CD8-positive, alpha-beta memory T cell (primary cell): ENCODE measurements at regions not wholly inside any gene's neighbourhood (a gene's known extent, or its start where the extent isn't known, plus 50 kb on each side); places are given as distances from the start of the nearest gene placed in this dataset.

ENCODE experiments used
- CTCF ChIA-PET: fragments of 350-600 bp; sonication (Branson Sonifier 250); formaldehyde crosslinking; loops from one replicate; lab custom pipeline; 2021; ENCODE audit warnings: antibody characterized with exemption; lab: Charles Lee
- POLR2A ChIA-PET: fragments of 350-600 bp; sonication (Branson Sonifier 250); formaldehyde crosslinking; loops from one replicate; lab custom pipeline; 2021; ENCODE audit warnings: antibody characterized with exemption; lab: Charles Lee
- DNase-seq, 5 donors: peaks; one replicate each; pipeline versions ENCODE4 v3.0.0 to v3.0.0-alpha.2; 2020 to 2022; ENCODE audit warnings: mixed read lengths in 1 of 5
- H3K27ac ChIP-seq: one replicate; pipeline ENCODE4 v1.7.0; 2013; ENCODE audit warnings: low read depth, mild to moderate bottlenecking, low read length, moderate library complexity
- H3K27me3 ChIP-seq: 2 replicates; pipeline ENCODE4 v1.7.0; 2013; ENCODE audit warnings: low read length, mild to moderate bottlenecking; ENCODE audit not compliant: insufficient read depth, poor library complexity, severe bottlenecking
- H3K36me3 ChIP-seq: 2 replicates; pipeline ENCODE4 v1.7.0; 2013; ENCODE audit warnings: mild to moderate bottlenecking, low read length, moderate library complexity; ENCODE audit not compliant: insufficient read depth
- H3K4me1 ChIP-seq: 2 replicates; pipeline ENCODE4 v1.7.0; 2013; ENCODE audit warnings: mild to moderate bottlenecking, low read length, moderate library complexity; ENCODE audit not compliant: insufficient read depth
- H3K4me3 ChIP-seq: 2 replicates; pipeline ENCODE4 v1.7.0; 2013; ENCODE audit warnings: mild to moderate bottlenecking, low read length
- H3K9me3 ChIP-seq: 2 replicates; pipeline ENCODE4 v1.7.0; 2013; ENCODE audit warnings: mild to moderate bottlenecking, low read length
- H3K27ac Mint-ChIP-seq, 8 donors: one replicate each; pipeline ENCODE4 v1.8.0; 2020 to 2021; ENCODE audit warnings: mixed read lengths in 8 of 8, mild to moderate bottlenecking in 6 of 8, inconsistent platforms in 3 of 8, moderate library complexity in 3 of 8
- H3K27me3 Mint-ChIP-seq, 2 donors: one replicate each; pipeline ENCODE4 v1.8.0; 2020 to 2021; ENCODE audit warnings: mixed read lengths in 2 of 2, mild to moderate bottlenecking in 1 of 2, moderate library complexity in 1 of 2
- H3K36me3 Mint-ChIP-seq, 3 donors: one replicate each; pipeline ENCODE4 v1.8.0; 2020 to 2021; ENCODE audit warnings: mixed read lengths in 3 of 3, inconsistent platforms in 1 of 3, mild to moderate bottlenecking in 1 of 3
- H3K4me1 Mint-ChIP-seq, 3 donors: one replicate each; pipeline ENCODE4 v1.8.0; 2020 to 2021; ENCODE audit warnings: mixed read lengths in 3 of 3, inconsistent platforms in 1 of 3, mild to moderate bottlenecking in 1 of 3
- H3K4me3 Mint-ChIP-seq, 7 donors: one replicate each; pipeline ENCODE4 v1.8.0; 2020 to 2021; ENCODE audit warnings: mixed read lengths in 7 of 7, mild to moderate bottlenecking in 6 of 7, moderate library complexity in 4 of 7, inconsistent platforms in 2 of 7
- H3K9me3 Mint-ChIP-seq, 5 donors: one replicate each; pipeline ENCODE4 v1.8.0; 2020 to 2022; ENCODE audit warnings: mixed read lengths in 5 of 5, mild to moderate bottlenecking in 3 of 5, moderate library complexity in 2 of 5, inconsistent platforms in 1 of 5

GRCh38 chr13:21945195-21945594, 274.3 kb downstream of the FGF9 start:
- CTCF ChIA-PET: no interaction called here
- H3K4me1 ChIP-seq: no peaks in the 10 kb centered on the region
- H3K9me3 ChIP-seq: no peaks in the 10 kb centered on the region
- H3K4me3 ChIP-seq: no peak overlapping the region
- Mint-ChIP-seq H3K9me3 (peaks cover 7 to 33% (median 25%) of the 10 kb centered on the region in 5 donors), H3K4me3 (no peak overlapping the region), H3K36me3 (peaks cover 1 to 43% (median 4%) of the 10 kb centered on the region in 3 donors), H3K27me3 (no peaks in the 10 kb centered on the region), H3K4me1 (peaks cover 0 to 2% (median 0%) of the 10 kb centered on the region in 3 donors), H3K27ac (no peak overlapping the region)
- DNase-seq: no peak
- H3K27ac ChIP-seq: no peak overlapping the region
- H3K27me3 ChIP-seq: no peaks in the 10 kb centered on the region
- no peaks in the 10 kb centered on the region for H3K36me3 ChIP-seq
- POLR2A ChIA-PET: no interaction called here

GRCh38 chr13:21946964-21947363, 276.1 kb downstream of the FGF9 start:
- no peak for DNase-seq
- peaks cover 1 to 43% (median 4%) of the 10 kb centered on the region in 3 donors for H3K36me3 Mint-ChIP-seq
- H3K4me1 Mint-ChIP-seq: peaks cover 0 to 2% (median 0%) of the 10 kb centered on the region in 3 donors
- Histone ChIP-seq H3K27ac (no peak overlapping the region), H3K9me3 (no peaks in the 10 kb centered on the region), H3K27me3 (no peaks in the 10 kb centered on the region), H3K36me3 (no peaks in the 10 kb centered on the region), H3K4me3 (no peak overlapping the region), H3K4me1 (no peaks in the 10 kb centered on the region)
- no peaks in the 10 kb centered on the region for H3K27me3 Mint-ChIP-seq
- H3K4me3 Mint-ChIP-seq: no peak overlapping the region
- peaks cover 7 to 30% (median 25%) of the 10 kb centered on the region in 5 donors for H3K9me3 Mint-ChIP-seq
- ChIA-PET CTCF (no interaction called here), POLR2A (no interaction called here)
- no peak overlapping the region for H3K27ac Mint-ChIP-seq

GRCh38 chr13:21948769-21949474, 278.0 kb downstream of the FGF9 start:
- Histone ChIP-seq H3K27me3 (no peaks in the 10 kb centered on the region), H3K4me1 (no peaks in the 10 kb centered on the region), H3K9me3 (no peaks in the 10 kb centered on the region), H3K27ac (no peak overlapping the region), H3K4me3 (no peak overlapping the region), H3K36me3 (no peaks in the 10 kb centered on the region)
- ChIA-PET CTCF (no interaction called here), POLR2A (no interaction called here)
- H3K27ac Mint-ChIP-seq: no peak overlapping the region
- no peak overlapping the region for H3K4me3 Mint-ChIP-seq
- DNase-seq: no peak
- no peaks in the 10 kb centered on the region for H3K27me3 Mint-ChIP-seq
- peaks cover 0 to 2% (median 0%) of the 10 kb centered on the region in 3 donors for H3K4me1 Mint-ChIP-seq
- H3K36me3 Mint-ChIP-seq: peaks cover 1 to 30% (median 4%) of the 10 kb centered on the region in 3 donors
- H3K9me3 Mint-ChIP-seq: peaks cover 7 to 25% (median 16%) of the 10 kb centered on the region in 5 donors

GRCh38 chr13:21949818-21950429, 279.1 kb downstream of the FGF9 start:
- Mint-ChIP-seq H3K4me3 (no peak overlapping the region), H3K27me3 (peaks cover 0 to 3% of the 10 kb centered on the region in 2 donors), H3K27ac (no peak overlapping the region), H3K4me1 (peaks cover 0 to 2% (median 0%) of the 10 kb centered on the region in 3 donors), H3K9me3 (peaks cover 7 to 18% (median 13%) of the 10 kb centered on the region in 5 donors), H3K36me3 (peaks cover 1 to 22% (median 5%) of the 10 kb centered on the region in 3 donors)
- H3K36me3 ChIP-seq: no peaks in the 10 kb centered on the region
- DNase-seq: no peak
- no peak overlapping the region for H3K27ac ChIP-seq
- no peaks in the 10 kb centered on the region for H3K9me3 ChIP-seq
- no peaks in the 10 kb centered on the region for H3K27me3 ChIP-seq
- H3K4me3 ChIP-seq: no peak overlapping the region
- ChIA-PET CTCF (no interaction called here), POLR2A (no interaction called here)
- no peaks in the 10 kb centered on the region for H3K4me1 ChIP-seq

GRCh38 chr13:21956666-21957065, 285.8 kb downstream of the FGF9 start:
- H3K4me3 ChIP-seq: no peak overlapping the region

GRCh38 chr13:21957833-21958232, 287.0 kb downstream of the FGF9 start:
- POLR2A ChIA-PET: no interaction called here
- Mint-ChIP-seq H3K9me3 (peaks cover 0 to 14% (median 5%) of the 10 kb centered on the region in 5 donors), H3K4me3 (no peak overlapping the region), H3K4me1 (no peaks in the 10 kb centered on the region), H3K27me3 (peaks cover 6 to 18% of the 10 kb centered on the region in 2 donors), H3K36me3 (peaks cover 0 to 15% (median 2%) of the 10 kb centered on the region in 3 donors), H3K27ac (no peak overlapping the region)
- Histone ChIP-seq H3K36me3 (no peaks in the 10 kb centered on the region), H3K4me1 (no peaks in the 10 kb centered on the region), H3K4me3 (no peak overlapping the region), H3K9me3 (no peaks in the 10 kb centered on the region), H3K27me3 (no peaks in the 10 kb centered on the region), H3K27ac (no peak overlapping the region)
- CTCF ChIA-PET: no interaction called here
- DNase-seq: no peak

More at GRCh38 chr13:21956666-21957065, 285.8 kb downstream of the FGF9 start:
- no peak for DNase-seq
- H3K9me3 Mint-ChIP-seq: peaks cover 0 to 7% (median 2%) of the 10 kb centered on the region in 5 donors
- Histone ChIP-seq H3K9me3 (no peaks in the 10 kb centered on the region), H3K4me1 (no peaks in the 10 kb centered on the region), H3K36me3 (no peaks in the 10 kb centered on the region), H3K27me3 (no peaks in the 10 kb centered on the region), H3K27ac (no peak overlapping the region)
- POLR2A ChIA-PET: no interaction called here
- no peaks in the 10 kb centered on the region for H3K4me1 Mint-ChIP-seq
- no peak overlapping the region for H3K27ac Mint-ChIP-seq
- H3K27me3 Mint-ChIP-seq: peaks cover 6 to 18% of the 10 kb centered on the region in 2 donors
- no peak overlapping the region for H3K4me3 Mint-ChIP-seq
- H3K36me3 Mint-ChIP-seq: peaks cover 0 to 15% (median 2%) of the 10 kb centered on the region in 3 donors
- CTCF ChIA-PET: no interaction called here

GRCh38 chr13:21960108-21960507, 289.2 kb downstream of the FGF9 start:
- POLR2A ChIA-PET: no interaction called here
- no peaks in the 10 kb centered on the region for H3K9me3 ChIP-seq
- H3K27ac Mint-ChIP-seq: peak overlapping the region in 1 of 8 donors; percentile 14
- H3K4me1 ChIP-seq: no peaks in the 10 kb centered on the region
- H3K4me3 ChIP-seq: no peak overlapping the region
- no peaks in the 10 kb centered on the region for H3K36me3 ChIP-seq
- H3K36me3 Mint-ChIP-seq: peaks cover 0 to 15% (median 0%) of the 10 kb centered on the region in 3 donors
- peaks cover 6 to 15% of the 10 kb centered on the region in 2 donors for H3K27me3 Mint-ChIP-seq
- CTCF ChIA-PET: no interaction called here
- no peaks in the 10 kb centered on the region for H3K4me1 Mint-ChIP-seq
- H3K9me3 Mint-ChIP-seq: peaks cover 0 to 14% (median 5%) of the 10 kb centered on the region in 5 donors
- no peak overlapping the region for H3K4me3 Mint-ChIP-seq
- no peaks in the 10 kb centered on the region for H3K27me3 ChIP-seq
- H3K27ac ChIP-seq: no peak overlapping the region
- no peak for DNase-seq

- H3K36me3 ChIP-seq: no peaks in the 10 kb centered on the region
- H3K9me3 ChIP-seq: no peaks in the 10 kb centered on the region
- H3K4me1 ChIP-seq: no peaks in the 10 kb centered on the region
- H3K36me3 Mint-ChIP-seq: peaks cover 0 to 9% (median 0%) of the 10 kb centered on the region in 3 donors
- no peak overlapping the region for H3K4me3 Mint-ChIP-seq
- H3K27me3 Mint-ChIP-seq: peaks cover 1 to 4% of the 10 kb centered on the region in 2 donors
- H3K4me3 ChIP-seq: no peak overlapping the region
- POLR2A ChIA-PET: no interaction called here
- no peaks in the 10 kb centered on the region for H3K4me1 Mint-ChIP-seq
- peaks cover 0 to 10% (median 5%) of the 10 kb centered on the region in 5 donors for H3K9me3 Mint-ChIP-seq
- H3K27me3 ChIP-seq: no peaks in the 10 kb centered on the region
- H3K27ac ChIP-seq: no peak overlapping the region
- no peak overlapping the region for H3K27ac Mint-ChIP-seq
- no peak for DNase-seq
- CTCF ChIA-PET: no interaction called here
These were observed 293.8 kb downstream of the FGF9 start for GRCh38 chr13:21964686-21965085.
